Muscle of arm (tissue), 1 donor: ENCODE measurements at regions not wholly inside any gene's neighbourhood (a gene's known extent, or its start where the extent isn't known, plus 50 kb on each side); places are given as distances from the start of the nearest gene placed in this dataset.

ENCODE experiments used
- DNase-seq: peaks from one replicate; pipeline ENCODE4 v3.0.0-alpha.2; 2013

GRCh38 chr1:213643360-213643759, 344.4 kb upstream of the PROX1 start:
- DNase-seq = no peak

GRCh38 chr1:213647864-213648650, 339.7 kb upstream of the PROX1 start:
- no peak for DNase-seq

GRCh38 chr1:213649373-213649772, 338.4 kb upstream of the PROX1 start:
- no peak for DNase-seq

- no peak for DNase-seq
Observed at GRCh38 chr1:213650603-213651002, 337.2 kb upstream of the PROX1 start.

DNA sequence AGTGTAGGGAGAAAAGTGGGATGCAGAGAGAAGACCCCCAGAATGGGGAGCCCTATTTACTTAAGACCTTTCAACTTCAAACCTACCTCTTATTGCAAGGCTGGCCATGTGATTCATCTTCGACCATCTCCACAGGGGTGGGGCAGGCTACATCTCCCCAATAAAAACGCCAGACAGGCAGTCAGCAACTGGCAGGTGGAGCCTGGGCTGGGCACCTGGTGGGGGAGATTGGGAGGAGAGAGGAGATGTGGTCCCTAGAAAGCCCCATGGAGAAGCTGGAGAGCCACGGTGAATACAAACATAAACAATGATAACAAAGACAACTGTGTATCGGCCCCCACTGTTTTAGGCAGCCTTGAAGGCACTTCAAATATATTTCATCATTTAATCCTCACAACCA, 336.7 kb upstream of the PROX1 start:
- DNase-seq = no peak

- no peak for DNase-seq
Observed at GRCh38 chr1:213652109-213652508, 335.7 kb upstream of the PROX1 start.

GRCh38 chr1:213656039-213656438, 331.7 kb upstream of the PROX1 start:
- no peak for DNase-seq

DNA sequence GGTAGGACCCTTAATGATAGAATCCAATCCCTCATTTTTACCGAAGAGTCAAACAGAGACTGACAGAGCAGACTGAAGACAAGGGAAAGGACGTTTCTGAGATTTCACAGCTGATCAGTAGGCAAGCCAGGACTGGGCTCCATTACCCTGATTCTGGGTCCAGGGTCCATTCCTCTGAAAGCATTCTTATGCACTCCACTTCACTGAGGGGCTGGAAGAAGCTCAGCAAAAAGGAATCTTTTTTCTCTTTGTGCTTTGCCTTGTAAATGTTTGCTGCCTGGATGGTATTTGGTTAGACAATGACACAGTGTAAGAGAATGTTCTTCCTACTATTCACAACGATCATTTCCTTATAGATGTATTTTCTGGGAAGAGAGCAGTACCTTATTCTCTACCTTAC, 331.3 kb upstream of the PROX1 start:
- no peak for DNase-seq

DNA sequence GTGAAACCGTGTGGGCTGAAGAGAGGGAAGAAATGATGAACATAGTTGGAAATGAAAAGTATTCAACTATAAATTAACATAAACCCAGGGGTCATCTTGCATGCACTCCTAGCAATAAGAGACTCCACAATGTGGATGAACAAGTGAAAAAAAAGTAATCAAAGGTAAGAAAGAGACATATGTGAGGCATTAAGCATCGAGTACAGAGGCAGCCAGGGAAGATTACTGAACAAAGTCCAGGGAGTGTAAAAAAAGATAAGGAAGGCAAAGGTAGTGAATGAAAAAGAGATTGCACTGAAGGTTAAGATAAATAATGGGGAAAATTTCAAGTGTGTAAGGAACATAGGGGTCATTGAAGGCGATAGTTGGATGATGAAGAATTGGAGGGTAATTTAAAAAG, 330.8 kb upstream of the PROX1 start:
- no peak for DNase-seq

DNA sequence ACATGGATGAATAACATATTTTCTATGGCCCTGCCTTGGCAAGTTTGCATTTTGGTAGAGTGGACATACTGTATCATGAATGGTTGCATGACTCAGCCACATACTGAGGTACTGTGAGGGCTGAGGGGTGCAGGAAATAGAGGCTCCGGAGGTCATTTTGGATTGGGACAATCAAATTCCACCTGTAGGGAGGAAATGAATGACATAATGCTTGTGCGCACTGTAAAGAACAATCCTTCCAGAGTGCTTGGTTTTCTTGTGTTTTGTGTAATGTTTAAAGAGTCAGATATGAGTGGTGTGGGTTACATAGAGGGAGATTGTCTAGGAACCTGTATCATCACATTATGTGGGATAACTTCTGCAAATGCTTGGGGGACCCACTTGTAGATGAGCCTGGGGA, 329.9 kb upstream of the PROX1 start:
- no peak for DNase-seq

- DNase-seq = no peak
Observed at GRCh38 chr1:213658457-213658856, 329.3 kb upstream of the PROX1 start.

DNA sequence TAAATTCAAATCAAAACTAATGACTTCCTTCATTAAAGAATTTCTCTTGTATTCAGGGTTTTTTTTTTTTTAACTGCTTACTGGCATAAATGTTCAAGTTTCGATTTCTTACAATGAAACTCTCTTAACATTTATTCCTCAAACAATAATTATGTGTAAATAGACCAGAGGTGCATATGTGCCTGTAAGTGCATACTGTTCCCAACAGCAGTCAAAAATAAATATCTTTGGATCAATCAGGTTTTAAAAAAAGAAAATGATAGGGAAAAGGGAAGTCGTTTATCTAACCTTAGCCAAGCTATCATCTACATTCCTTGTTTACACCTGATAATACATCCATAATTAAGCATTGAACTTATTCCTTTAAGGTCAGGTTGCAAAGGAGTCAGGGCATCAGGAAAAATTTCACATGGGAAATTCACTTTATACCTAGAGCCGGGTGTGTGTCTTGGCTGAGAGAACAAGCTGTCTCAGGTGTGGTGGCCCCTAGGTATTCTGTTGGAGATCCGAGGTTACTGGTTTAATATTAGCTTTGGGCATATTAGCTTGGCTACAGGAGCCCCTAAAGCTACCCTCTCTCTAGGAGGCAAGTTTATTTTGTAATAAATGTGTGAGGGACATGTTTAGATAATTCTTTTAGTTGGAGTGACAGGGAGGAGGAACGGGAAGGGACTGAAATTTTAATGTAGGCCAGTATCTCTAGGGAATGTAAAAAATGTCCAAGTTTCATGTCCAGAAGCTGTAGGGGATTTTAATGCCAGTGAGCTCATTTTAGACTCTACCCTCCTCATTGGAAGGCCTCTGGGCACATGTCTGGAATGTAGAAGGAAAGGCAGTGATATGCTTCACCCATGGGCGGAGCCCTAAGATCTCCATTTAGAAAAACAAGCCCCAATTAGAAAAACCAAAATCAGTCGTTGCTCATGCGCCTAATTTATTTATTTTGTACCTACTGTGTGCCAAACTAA, 327.9 kb upstream of the PROX1 start:
- no peak for DNase-seq

- no peak for DNase-seq
Observed at GRCh38 chr1:213661302-213661701, 326.5 kb upstream of the PROX1 start.

GRCh38 chr1:213666113-213666512, 321.7 kb upstream of the PROX1 start:
- DNase-seq = no peak

GRCh38 chr1:213666922-213667321, 320.9 kb upstream of the PROX1 start:
- DNase-seq = no peak

DNA sequence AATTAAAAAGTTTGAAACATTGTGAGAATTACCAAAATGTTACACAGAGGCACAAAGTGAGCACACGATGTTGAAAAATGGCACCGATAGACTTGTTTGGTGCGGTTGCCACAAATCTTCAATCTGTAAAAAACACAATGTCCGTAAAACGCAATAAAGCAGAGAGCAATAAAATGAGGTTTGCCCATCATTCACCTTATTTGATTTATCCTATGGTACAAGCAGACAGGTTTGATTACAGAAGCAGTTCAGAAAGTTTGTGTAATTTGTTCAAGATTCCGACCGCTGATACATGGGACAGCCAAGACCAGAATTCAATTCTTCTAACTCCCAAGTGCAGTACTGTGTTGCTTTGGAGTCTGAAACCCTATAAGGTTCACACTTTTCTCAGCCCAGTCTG, 318.3 kb upstream of the PROX1 start:
- no peak for DNase-seq

GRCh38 chr1:213669964-213670691, 317.6 kb upstream of the PROX1 start:
- DNase-seq = no peak

DNA sequence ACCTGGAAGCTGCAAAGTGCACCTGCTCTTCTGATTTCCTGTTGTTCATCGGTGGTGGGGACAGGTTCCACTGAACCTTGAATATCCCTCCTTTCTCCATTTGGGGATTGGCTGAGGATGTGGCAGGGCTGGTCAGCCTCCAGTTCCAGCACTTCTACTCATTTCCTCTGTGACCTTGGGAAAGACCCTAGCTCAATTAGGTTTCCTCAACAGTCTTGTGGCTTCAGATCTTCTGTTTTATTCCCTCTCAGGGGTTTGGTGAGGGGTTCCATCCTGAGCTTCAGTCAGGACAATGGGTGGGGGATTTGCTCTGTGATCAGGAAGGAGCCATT, 317.1 kb upstream of the PROX1 start:
- no peak for DNase-seq

GRCh38 chr1:213675043-213675442, 312.7 kb upstream of the PROX1 start:
- DNase-seq = no peak

GRCh38 chr1:213676736-213677135, 311.0 kb upstream of the PROX1 start:
- no peak for DNase-seq

GRCh38 chr1:213678348-213678747, 309.4 kb upstream of the PROX1 start:
- DNase-seq = no peak

DNA sequence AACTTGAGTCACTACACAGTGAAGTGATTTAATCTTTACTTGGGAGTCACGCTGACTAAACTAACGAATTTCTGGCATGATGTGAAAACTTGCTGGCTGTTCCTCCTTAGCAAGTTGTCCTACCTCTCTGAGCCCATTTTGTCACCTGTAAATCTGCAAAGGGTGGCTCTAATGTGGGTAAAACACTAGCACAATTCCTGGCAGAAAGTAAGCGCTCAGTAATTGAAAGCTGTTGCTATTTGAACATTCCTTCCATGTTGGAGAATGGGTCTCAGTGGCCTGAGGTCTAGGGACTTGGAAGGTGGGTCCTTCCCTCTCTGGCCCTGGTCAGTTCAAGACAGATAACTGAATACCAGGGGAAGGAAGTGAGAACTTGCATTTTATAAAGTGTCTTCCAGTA, 309.0 kb upstream of the PROX1 start:
- DNase-seq = no peak

GRCh38 chr1:213679153-213679552, 308.6 kb upstream of the PROX1 start:
- DNase-seq = no peak
